CD4-positive, CD25-positive, alpha-beta regulatory T cell (primary cell): ENCODE measurements at regions not wholly inside any gene's neighbourhood (a gene's known extent, or its start where the extent isn't known, plus 50 kb on each side); places are given as distances from the start of the nearest gene placed in this dataset.

Source experiments
- ATAC-seq, 2 donors: fragments of 150-1000 bp; cut with Tn5 transposase; one replicate each; pipeline ENCODE4 v1.10.0; 2021; ENCODE audit warnings: low read depth in 2 of 2, moderate number of reproducible peaks in 2 of 2, moderate library complexity in 1 of 2
- DNase-seq, 3 donors: peaks; one replicate each; pipeline versions ENCODE4 v3.0.0 to v3.0.0-alpha.2; 2012 to 2022; ENCODE audit warnings: mixed read lengths in 1 of 3
- H3K27ac ChIP-seq: one replicate; pipeline ENCODE4 v1.7.0; 2013; ENCODE audit warnings: mild to moderate bottlenecking, low read length; ENCODE audit not compliant: insufficient read depth, poor library complexity, severe bottlenecking
- H3K27me3 ChIP-seq: one replicate; pipeline ENCODE4 v1.7.0; 2013; ENCODE audit warnings: low read length; ENCODE audit not compliant: control insufficient read depth, insufficient read depth
- H3K36me3 ChIP-seq: one replicate; pipeline ENCODE4 v1.7.0; 2013; ENCODE audit warnings: mild to moderate bottlenecking, low read length, moderate library complexity; ENCODE audit not compliant: control insufficient read depth, insufficient read depth
- H3K4me1 ChIP-seq: 2 replicates; pipeline ENCODE4 v1.7.0; 2013; ENCODE audit warnings: mild to moderate bottlenecking, low read length; ENCODE audit not compliant: insufficient read depth, control insufficient read depth, poor library complexity, severe bottlenecking
- H3K4me3 ChIP-seq: one replicate; pipeline ENCODE4 v1.7.0; 2013; ENCODE audit warnings: low read depth, mild to moderate bottlenecking, low read length, moderate library complexity
- H3K9me3 ChIP-seq, 2 experiments: 1 replicate in 1 of 2; 2 replicates in 1 of 2; pipeline ENCODE4 v1.7.0; 2013; ENCODE audit warnings: low read length in 2 of 2, mild to moderate bottlenecking in 1 of 2, moderate library complexity in 1 of 2; ENCODE audit not compliant: control insufficient read depth in 2 of 2
- H3K27ac Mint-ChIP-seq, 3 donors: one replicate each; pipeline ENCODE4 v1.8.0; 2020 to 2022; ENCODE audit warnings: mild to moderate bottlenecking in 3 of 3, mixed read lengths in 3 of 3, moderate library complexity in 2 of 3
- H3K27me3 Mint-ChIP-seq: one replicate; pipeline ENCODE4 v1.8.0; 2022; ENCODE audit warnings: mild to moderate bottlenecking, mixed read lengths
- H3K36me3 Mint-ChIP-seq: one replicate; pipeline ENCODE4 v1.8.0; 2020; ENCODE audit warnings: mixed read lengths
- H3K4me1 Mint-ChIP-seq, 4 donors: one replicate each; pipeline ENCODE4 v1.8.0; 2020 to 2022; ENCODE audit warnings: mixed read lengths in 4 of 4, mild to moderate bottlenecking in 1 of 4
- H3K4me3 Mint-ChIP-seq, 4 donors: one replicate each; pipeline ENCODE4 v1.8.0; 2020 to 2022; ENCODE audit warnings: mild to moderate bottlenecking in 4 of 4, mixed read lengths in 4 of 4, moderate library complexity in 3 of 4
- H3K9me3 Mint-ChIP-seq, 7 donors: one replicate each; pipeline ENCODE4 v1.8.0; 2020 to 2022; ENCODE audit warnings: mixed read lengths in 7 of 7, mild to moderate bottlenecking in 3 of 7, moderate library complexity in 2 of 7

DNA sequence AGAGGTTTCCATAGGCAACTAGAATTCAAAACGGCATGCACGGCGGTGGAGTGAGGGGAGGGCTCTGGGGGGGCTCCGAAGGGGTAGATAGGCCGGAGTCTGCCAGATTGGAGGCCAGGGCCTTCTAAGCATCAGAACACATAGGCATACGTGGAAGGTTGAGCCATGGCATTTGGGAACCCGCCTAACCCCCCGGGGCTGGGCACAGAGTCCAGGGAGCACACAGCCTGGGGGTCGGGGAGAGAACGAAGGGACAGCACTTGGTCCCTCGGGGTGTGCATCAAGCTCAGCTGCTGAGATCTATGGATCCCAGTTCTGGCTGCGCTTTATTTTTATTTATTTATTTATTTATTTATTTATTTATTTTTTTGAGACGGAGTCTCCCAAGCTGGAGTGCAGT lies 89.4 kb upstream of the TNS3 start:
- no peak for DNase-seq
- Histone ChIP-seq H3K9me3 (peaks cover 0 to 1% of the 10 kb centered on the region in 2 experiments), H3K36me3 (no peaks in the 10 kb centered on the region), H3K4me1 (no peaks in the 10 kb centered on the region), H3K4me3 (no peak overlapping the region), H3K27ac (no peak overlapping the region), H3K27me3 (no peaks in the 10 kb centered on the region)
- Mint-ChIP-seq H3K27me3 (peaks cover 4% of the 10 kb centered on the region), H3K9me3 (peaks cover 0 to 1% (median 0%) of the 10 kb centered on the region in 7 donors), H3K36me3 (no peaks in the 10 kb centered on the region), H3K4me3 (no peak overlapping the region), H3K4me1 (no peaks in the 10 kb centered on the region), H3K27ac (no peak overlapping the region)
- no peak for ATAC-seq

DNA sequence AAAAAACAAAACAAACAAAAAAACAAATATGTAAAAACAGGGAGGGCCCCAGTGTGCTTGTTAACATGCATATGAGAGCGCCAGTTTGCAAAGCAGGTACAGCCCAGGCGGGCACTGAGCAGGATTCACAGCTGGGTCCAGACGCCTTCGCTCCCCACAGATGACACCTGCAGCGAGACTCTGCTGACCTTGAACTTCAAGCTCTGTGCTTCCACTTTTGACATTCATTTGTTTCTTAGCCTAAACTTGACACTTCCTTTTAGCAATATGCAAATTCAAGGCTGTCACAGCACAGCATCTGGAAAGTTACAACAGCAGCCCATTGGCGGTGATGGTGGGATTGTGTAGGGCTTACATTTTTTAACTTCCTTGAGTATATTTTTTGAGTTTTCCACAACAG lies 88.8 kb upstream of the TNS3 start:
- no peaks in the 10 kb centered on the region for H3K36me3 Mint-ChIP-seq
- peaks cover 0 to 1% (median 0%) of the 10 kb centered on the region in 7 donors for H3K9me3 Mint-ChIP-seq
- Histone ChIP-seq H3K4me3 (no peak overlapping the region), H3K27me3 (no peaks in the 10 kb centered on the region), H3K9me3 (peaks cover 0 to 1% of the 10 kb centered on the region in 2 experiments), H3K27ac (no peak overlapping the region), H3K36me3 (no peaks in the 10 kb centered on the region), H3K4me1 (no peaks in the 10 kb centered on the region)
- peaks cover 4% of the 10 kb centered on the region for H3K27me3 Mint-ChIP-seq
- H3K4me1 Mint-ChIP-seq: no peaks in the 10 kb centered on the region
- no peak for ATAC-seq
- no peak for DNase-seq
- no peak overlapping the region for H3K27ac Mint-ChIP-seq
- peak overlapping the region in 1 of 4 donors; percentile 44 for H3K4me3 Mint-ChIP-seq

DNA sequence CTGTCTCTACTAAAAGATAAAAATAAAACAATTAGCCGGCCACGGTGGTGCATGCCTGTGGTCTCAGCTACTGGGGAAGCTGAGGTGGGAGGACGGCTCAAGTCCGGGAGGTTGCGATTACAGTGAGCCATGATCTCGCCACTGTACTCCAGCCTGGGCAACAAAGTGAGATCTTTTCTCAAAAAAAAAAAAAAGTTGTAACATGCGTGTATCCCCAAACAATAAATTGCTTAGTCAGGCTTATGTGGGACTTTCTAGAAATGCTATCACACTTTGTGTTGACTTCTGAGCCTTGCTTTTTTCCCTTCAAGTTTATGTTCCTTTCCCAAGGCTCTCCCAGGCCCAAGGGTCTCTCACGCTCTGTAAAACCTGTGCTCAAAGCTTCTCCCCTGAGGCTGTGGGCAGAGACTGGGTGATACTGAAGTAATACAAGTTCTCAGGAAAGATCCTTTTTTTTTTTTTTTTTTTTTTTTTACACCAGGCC lies 88.0 kb upstream of the TNS3 start:
- H3K36me3 ChIP-seq: no peaks in the 10 kb centered on the region
- no peaks in the 10 kb centered on the region for H3K4me1 Mint-ChIP-seq
- H3K27me3 Mint-ChIP-seq: peaks cover 4% of the 10 kb centered on the region
- H3K36me3 Mint-ChIP-seq: no peaks in the 10 kb centered on the region
- no peaks in the 10 kb centered on the region for H3K4me1 ChIP-seq
- ATAC-seq: peak in 1 of 2 donors; percentile 21
- H3K27me3 ChIP-seq: no peaks in the 10 kb centered on the region
- peaks cover 0 to 1% of the 10 kb centered on the region in 2 experiments for H3K9me3 ChIP-seq
- H3K27ac Mint-ChIP-seq: no peak overlapping the region
- no peak overlapping the region for H3K4me3 Mint-ChIP-seq
- no peak overlapping the region for H3K27ac ChIP-seq
- no peak for DNase-seq
- H3K4me3 ChIP-seq: no peak overlapping the region
- peaks cover 0 to 1% (median 0%) of the 10 kb centered on the region in 7 donors for H3K9me3 Mint-ChIP-seq

DNA sequence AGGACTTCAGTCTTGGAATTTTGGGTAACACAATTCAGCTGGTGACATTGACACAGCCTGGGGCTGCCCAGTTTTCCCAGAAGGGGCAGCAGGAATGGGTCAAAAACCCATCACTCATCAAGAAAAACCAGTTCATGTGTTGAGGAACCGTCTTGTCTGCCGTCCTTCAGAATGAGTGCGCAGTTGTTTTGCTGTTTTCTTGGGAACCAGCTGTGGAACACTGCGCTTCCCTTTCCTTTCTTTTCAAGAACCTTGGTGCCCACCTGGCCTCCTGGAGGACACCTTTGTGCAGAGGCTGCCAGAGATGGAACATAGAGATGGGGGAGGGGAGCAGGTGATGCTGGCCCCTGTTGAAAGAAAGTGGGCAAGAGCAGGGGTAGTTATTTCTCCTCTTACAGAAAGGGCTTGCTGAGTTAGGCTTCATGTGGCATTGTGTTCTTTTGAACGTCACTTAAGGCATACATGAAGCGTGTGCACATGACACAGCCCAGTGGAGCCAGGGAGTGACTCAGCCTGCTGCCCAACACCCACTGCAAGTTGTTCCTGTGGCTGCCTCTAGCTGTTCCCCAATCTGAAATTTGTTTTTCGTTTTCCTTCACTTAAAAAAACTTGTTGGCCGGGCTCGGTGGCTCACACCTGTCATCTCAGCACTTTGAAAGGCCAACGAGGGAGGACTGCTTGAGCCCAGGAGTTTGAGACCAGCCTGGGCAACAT lies 87.4 kb upstream of the TNS3 start:
- no peaks in the 10 kb centered on the region for H3K4me1 Mint-ChIP-seq
- ATAC-seq: peak; percentile 60 to 64
- H3K36me3 Mint-ChIP-seq: no peaks in the 10 kb centered on the region
- peaks cover 0 to 1% (median 0%) of the 10 kb centered on the region in 7 donors for H3K9me3 Mint-ChIP-seq
- Histone ChIP-seq H3K4me3 (no peak overlapping the region), H3K27ac (no peak overlapping the region), H3K36me3 (no peaks in the 10 kb centered on the region), H3K9me3 (no peaks in the 10 kb centered on the region), H3K27me3 (no peaks in the 10 kb centered on the region), H3K4me1 (no peaks in the 10 kb centered on the region)
- H3K27me3 Mint-ChIP-seq: peaks cover 4% of the 10 kb centered on the region
- no peak overlapping the region for H3K4me3 Mint-ChIP-seq
- H3K27ac Mint-ChIP-seq: no peak overlapping the region
- DNase-seq: no peak

DNA sequence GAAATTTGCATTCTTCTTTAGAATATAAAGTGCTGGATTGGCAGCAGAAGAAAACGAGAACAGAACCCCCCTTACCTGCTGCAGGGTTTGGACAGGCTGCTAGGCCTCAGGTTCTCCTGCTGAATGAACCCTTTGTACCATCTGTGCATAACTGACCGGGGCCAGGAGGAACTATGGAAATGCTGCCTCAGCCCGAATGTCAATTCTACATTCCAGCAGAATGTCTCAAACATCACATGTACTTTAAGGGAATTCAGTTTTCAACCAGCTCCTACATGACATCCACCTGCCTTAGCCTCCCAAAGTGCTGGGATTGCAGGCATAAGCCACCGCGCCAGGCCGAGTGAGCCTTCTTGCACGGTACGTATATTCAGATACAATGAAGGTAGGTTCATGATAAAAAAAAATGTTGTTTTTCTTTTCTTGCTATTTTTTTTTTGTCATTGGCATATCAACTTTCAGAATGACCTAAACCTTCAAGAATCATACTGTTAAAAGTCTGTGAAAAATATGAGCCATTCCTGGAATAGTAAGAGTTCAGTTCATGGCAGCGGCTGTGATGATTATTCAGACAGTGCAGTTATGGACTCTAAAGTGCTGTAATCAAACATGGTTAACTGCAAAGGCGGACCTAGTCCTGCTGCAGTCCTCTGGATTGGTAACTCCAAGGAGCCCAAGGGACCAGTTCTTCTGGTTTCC lies 84.4 kb upstream of the TNS3 start:
- no peak overlapping the region for H3K4me3 ChIP-seq
- no peaks in the 10 kb centered on the region for H3K36me3 Mint-ChIP-seq
- peaks cover 0 to 1% (median 0%) of the 10 kb centered on the region in 7 donors for H3K9me3 Mint-ChIP-seq
- H3K27me3 ChIP-seq: no peaks in the 10 kb centered on the region
- no peak overlapping the region for H3K4me3 Mint-ChIP-seq
- no peaks in the 10 kb centered on the region for H3K4me1 ChIP-seq
- H3K27ac Mint-ChIP-seq: no peak overlapping the region
- no peaks in the 10 kb centered on the region for H3K36me3 ChIP-seq
- no peak overlapping the region for H3K27ac ChIP-seq
- ATAC-seq (no peak), DNase-seq (no peak)
- H3K27me3 Mint-ChIP-seq: peaks cover 9% of the 10 kb centered on the region
- H3K9me3 ChIP-seq: no peaks in the 10 kb centered on the region
- H3K4me1 Mint-ChIP-seq: no peaks in the 10 kb centered on the region

DNA sequence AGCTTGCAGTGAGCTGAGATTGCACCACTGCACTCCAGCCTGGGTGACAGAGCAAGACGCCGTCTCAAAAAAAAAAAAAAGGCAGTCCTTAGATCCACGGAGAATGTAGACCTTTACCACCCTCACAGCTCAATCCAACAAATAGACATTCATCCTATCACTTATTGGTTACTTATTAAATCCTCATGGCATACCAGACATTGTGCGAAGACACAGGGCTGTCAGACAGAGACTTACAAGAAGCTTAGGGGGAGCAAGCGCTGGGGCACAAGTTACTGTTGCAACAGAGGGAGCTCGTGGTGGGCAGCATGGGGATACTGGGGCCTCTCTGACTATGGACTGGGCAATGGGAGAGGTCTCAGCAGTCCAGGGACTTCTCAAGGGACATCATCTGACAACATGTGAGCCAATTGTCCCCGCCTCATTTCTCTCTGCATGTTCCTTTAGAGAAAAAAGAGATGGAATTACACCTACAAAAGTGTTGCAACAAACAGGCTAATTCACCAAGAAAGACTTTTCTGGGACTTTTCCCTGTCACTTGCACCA lies 82.8 kb upstream of the TNS3 start:
- ATAC-seq (no peak), DNase-seq (no peak)
- H3K27me3 Mint-ChIP-seq: peaks cover 9% of the 10 kb centered on the region
- H3K27me3 ChIP-seq: no peaks in the 10 kb centered on the region
- H3K36me3 Mint-ChIP-seq: no peaks in the 10 kb centered on the region
- H3K9me3 ChIP-seq: no peaks in the 10 kb centered on the region
- no peak overlapping the region for H3K27ac ChIP-seq
- peaks cover 0 to 1% (median 0%) of the 10 kb centered on the region in 7 donors for H3K9me3 Mint-ChIP-seq
- no peak overlapping the region for H3K27ac Mint-ChIP-seq
- H3K36me3 ChIP-seq: no peaks in the 10 kb centered on the region
- no peaks in the 10 kb centered on the region for H3K4me1 Mint-ChIP-seq
- H3K4me3 ChIP-seq: no peak overlapping the region
- H3K4me1 ChIP-seq: no peaks in the 10 kb centered on the region
- no peak overlapping the region for H3K4me3 Mint-ChIP-seq

DNA sequence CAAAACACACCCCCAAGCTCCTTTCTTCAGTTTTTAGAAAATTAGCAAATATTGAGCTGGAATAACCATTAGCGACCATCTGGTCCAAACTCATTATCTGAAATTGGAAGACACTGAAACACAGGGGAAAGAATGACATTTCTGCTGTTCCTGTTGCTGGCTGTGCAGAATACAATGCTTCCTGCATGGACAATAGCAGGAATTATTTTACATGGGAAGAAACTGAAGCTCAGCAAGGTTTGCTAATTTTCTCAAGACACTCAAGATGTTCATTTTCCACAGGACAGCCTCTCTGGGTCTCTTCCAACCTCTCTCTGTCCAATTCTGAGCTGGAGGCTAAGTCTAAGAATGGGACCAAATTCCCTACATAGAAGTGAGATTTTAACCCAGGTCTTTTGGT lies 81.9 kb upstream of the TNS3 start:
- Histone ChIP-seq H3K36me3 (no peaks in the 10 kb centered on the region), H3K27me3 (no peaks in the 10 kb centered on the region), H3K27ac (no peak overlapping the region), H3K4me1 (no peaks in the 10 kb centered on the region), H3K9me3 (no peaks in the 10 kb centered on the region), H3K4me3 (no peak overlapping the region)
- ATAC-seq: no peak
- Mint-ChIP-seq H3K36me3 (no peaks in the 10 kb centered on the region), H3K9me3 (peaks cover 0 to 1% (median 0%) of the 10 kb centered on the region in 7 donors), H3K27ac (no peak overlapping the region), H3K4me3 (no peak overlapping the region), H3K4me1 (no peaks in the 10 kb centered on the region), H3K27me3 (peaks cover 5% of the 10 kb centered on the region)
- no peak for DNase-seq
